Amygdala (tissue), 56 donors: ENCODE measurements at regions not wholly inside any gene's neighbourhood (a gene's known extent, or its start where the extent isn't known, plus 50 kb on each side); places are given as distances from the start of the nearest gene placed in this dataset.
"Not testable (repeated sequence)": the region's sequence is repeated elsewhere in the genome, so short reads cannot be mapped to it uniquely, and the experiment has no call there.

Source experiments
- DNase-seq, 56 donors: peaks; one replicate each; lab custom pipeline; 2025; lab: John Stamatoyannopoulos, UW

DNA sequence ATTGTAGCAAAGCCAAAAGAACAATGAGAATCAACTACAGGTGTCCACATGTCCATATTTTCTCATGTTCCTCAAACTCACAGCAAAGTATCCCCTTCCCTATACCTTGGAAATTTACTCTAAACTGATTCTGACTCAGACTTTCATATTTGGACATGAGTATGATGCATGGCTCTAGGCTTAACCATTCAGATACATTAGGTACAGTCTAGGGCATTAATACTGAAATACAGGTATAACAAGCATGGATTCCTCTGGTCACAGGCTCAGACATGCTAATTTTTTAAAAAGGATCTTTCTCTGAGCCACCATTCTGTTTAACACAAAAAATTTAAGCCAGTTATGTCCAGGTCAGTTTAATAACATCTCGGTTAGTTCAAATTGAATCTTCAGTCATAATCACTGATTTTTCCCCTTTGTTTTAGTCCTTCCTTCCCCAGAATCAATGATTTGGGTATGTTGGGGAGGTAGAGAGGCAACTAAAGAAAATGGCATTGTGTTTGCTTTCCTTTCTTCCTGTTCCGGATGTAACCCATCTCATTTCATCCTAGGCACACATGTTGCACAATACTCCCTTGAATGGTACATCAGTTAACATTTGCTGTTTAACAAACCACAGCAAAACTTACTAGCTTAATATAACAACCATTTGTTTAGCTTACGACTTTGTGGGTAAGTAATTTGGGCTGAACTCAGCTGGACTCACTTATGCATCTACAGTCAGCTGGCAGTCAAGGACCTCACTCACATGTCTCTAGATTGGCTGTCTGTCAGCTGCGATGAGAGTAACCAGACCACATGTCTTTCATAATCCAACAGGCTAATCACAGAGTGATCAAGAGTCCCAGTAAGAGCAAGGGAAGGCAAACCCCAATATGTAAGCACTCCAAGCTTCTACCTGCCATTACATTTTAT, 75.3 kb upstream of the GRIA3 start:
- DNase-seq = no peak

DNA sequence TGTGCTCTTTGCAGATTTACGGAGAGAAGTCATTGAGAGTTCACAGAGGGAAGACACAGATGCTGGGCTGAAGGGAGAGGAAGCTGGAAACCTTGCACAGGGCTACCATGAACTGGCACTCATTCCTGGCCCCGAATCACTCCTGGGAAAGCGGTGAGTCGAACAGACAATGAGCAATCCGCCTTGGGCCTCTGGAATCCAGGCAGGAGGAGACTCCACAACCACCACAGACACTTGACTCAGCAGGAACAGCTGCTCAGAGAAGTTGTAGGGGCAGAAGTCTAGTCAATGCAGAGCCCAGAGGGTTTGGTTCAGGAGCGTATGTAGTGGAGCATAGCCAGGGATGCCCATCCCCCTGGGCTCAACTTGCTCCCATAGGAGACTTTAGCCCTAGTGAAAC, 62.8 kb upstream of the GRIA3 start:
- DNase-seq = no peak

DNA sequence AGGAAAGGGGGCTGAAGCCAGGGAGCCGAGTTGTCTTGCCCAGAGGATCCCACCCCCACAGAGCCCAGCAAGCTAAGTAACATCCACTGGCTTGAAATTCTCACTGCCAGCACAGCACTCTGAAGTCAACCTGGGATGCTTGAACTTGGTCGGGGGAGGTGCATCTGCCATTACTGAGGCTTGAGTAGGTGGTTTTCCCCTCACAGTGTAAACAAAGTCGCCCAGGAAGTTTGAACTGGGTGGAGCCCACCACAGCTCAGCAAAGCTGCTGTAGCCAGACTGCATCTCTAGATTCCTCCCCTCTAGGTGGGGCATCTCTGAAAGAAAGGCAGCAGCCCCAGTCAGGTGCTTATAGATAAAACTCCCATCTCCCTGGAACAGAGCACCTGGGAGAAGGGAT, 54.3 kb upstream of the GRIA3 start:
- not testable (repeated sequence) for DNase-seq
